OCI-LY3 (cell line): ENCODE measurements at regions not wholly inside any gene's neighbourhood (a gene's known extent, or its start where the extent isn't known, plus 50 kb on each side); places are given as distances from the start of the nearest gene placed in this dataset.

ENCODE experiments used
- EZH2phosphoT487 ChIP-seq: fragments of 200-600 bp; shearing (Covaris generic); IDR thresholded peaks from 2 replicates; pipeline ENCODE4 v1.6.1; 2018; ENCODE audit warnings: antibody characterized with exemption, mixed run types, low read depth
- TF ChIP-seq, protein P1 (sequence below): fragments of 200-600, 300-600 bp; sonication (generic); IDR thresholded peaks from 2 replicates; pipeline ENCODE4 v1.5.1; 2014; ENCODE audit warnings: antibody characterized with exemption, low read length, low read depth

DNA sequence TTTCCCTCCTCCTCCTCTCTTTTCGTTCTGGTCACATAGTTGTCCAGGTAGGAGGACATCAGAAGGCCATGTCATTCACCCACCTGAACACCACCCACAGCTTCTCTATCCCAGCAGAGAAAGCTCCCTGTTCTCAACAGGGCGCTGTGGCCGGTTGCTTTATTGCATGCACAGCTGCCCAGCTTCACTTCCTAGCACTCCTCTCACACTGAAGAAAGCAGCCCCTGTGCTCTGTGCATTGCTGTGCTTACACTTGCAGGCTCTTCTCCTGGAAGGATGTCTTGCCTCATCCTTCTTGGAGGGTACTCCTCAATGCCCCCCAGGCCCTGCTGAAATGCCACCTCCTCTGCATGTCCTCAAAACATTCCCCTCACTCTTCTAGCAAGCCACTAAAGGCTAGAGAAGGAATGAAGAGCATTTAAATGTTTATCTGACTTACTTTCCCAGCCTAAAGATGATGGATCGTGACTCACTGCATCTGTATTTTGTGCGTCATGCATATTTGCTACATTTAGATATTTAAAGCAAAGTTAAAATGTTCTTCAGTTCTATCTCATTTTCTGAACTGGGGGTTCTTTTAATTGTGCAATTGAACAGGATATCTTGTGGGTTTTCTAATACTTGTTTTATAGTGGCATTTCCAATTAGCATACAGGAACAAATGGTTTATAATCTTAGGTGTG, 186.4 kb upstream of the PUDP start:
- TF ChIP-seq, protein P1, sequence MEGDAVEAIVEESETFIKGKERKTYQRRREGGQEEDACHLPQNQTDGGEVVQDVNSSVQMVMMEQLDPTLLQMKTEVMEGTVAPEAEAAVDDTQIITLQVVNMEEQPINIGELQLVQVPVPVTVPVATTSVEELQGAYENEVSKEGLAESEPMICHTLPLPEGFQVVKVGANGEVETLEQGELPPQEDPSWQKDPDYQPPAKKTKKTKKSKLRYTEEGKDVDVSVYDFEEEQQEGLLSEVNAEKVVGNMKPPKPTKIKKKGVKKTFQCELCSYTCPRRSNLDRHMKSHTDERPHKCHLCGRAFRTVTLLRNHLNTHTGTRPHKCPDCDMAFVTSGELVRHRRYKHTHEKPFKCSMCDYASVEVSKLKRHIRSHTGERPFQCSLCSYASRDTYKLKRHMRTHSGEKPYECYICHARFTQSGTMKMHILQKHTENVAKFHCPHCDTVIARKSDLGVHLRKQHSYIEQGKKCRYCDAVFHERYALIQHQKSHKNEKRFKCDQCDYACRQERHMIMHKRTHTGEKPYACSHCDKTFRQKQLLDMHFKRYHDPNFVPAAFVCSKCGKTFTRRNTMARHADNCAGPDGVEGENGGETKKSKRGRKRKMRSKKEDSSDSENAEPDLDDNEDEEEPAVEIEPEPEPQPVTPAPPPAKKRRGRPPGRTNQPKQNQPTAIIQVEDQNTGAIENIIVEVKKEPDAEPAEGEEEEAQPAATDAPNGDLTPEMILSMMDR, result no peak
- no peak for TF ChIP-seq EZH2phosphoT487
